GM18909 (cell line): ENCODE measurements at regions not wholly inside any gene's neighbourhood (a gene's known extent, or its start where the extent isn't known, plus 50 kb on each side); places are given as distances from the start of the nearest gene placed in this dataset.
"Not testable (repeated sequence)": the region's sequence is repeated elsewhere in the genome, so short reads cannot be mapped to it uniquely, and the experiment has no call there.

ENCODE experiments used
- ATAC-seq: cut with Tn5 transposase; IDR thresholded peaks from one replicate; pipeline ENCODE4 v1.9.1; 2021; ENCODE audit warnings: mild to moderate bottlenecking; ENCODE audit not compliant: unreplicated experiment, poor library complexity

DNA sequence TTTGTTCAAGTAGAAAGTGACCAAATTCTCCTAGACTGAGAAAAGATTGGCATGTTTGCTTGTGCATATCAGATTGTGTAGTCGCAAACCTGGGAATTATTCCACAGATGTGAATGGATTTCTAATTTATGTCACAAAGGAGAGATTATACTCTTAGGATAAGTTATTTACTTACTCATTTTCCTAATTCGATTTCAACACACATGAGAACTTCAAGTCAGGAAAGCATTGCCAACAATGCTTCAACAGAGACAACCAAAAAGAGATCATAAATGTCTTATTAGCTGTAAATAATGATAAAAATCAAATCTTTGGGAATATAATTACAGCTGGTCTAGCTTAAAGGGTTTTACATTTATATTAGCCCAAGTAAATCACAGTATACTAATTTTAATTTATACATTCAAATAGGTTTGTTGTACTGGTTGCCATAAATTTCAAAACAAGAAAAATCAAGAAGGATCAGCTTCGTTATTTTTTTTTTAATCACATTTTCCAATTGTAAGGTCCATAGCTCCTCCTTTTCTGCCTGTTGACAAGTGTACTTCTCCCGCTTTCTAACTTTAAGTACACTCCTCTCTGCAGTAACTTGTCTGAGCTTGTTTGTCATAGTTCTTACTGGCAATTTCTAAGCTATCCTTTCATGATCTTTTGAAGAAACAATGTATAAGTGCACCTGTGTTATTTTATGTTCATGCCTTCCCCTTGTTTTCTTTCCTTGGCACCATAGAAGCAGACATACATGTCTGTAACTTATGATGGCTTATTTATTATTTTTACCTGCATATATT, 246.6 kb downstream of the DEPDC1B start:
- no peak for ATAC-seq

DNA sequence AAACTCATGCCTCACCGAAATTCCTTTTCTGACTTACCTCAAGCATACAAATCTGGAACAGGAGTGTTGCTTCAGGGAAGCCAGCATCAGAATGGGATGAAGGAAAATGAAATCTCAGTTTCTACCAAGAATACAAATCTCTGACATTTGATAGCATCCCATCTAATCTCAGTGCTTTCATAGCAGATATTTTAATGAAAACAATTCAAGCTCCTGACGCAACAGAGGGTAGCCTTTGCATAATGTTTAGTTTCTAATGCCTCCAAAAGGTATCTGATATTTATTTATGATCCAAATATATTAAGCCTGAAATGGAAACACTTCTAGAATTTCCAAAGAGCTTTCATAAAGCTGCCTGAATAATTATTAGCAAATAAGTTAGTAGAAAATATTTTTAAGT, 251.4 kb downstream of the DEPDC1B start:
- ATAC-seq, result no peak

DNA sequence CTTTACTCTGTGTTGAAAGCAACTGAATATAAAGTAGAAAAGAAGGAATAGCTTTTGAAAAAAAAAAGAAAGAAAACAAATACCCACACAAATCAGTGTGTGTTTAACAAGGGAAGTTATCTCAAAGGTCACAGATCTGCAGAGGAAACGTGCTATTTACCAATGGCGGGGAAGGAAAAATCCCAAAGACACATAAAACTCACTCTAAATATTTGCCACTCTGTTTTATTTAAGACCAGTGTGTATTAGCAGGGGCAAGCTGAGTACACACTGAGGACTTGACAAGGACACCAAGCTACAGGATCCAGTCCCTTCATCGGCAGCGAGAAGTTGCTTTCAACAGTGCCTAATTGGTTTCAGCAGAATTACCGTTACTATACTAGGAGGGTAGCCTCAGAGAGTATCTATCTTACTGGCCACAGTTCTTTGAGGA, 252.5 kb downstream of the DEPDC1B start:
- no peak for ATAC-seq

DNA sequence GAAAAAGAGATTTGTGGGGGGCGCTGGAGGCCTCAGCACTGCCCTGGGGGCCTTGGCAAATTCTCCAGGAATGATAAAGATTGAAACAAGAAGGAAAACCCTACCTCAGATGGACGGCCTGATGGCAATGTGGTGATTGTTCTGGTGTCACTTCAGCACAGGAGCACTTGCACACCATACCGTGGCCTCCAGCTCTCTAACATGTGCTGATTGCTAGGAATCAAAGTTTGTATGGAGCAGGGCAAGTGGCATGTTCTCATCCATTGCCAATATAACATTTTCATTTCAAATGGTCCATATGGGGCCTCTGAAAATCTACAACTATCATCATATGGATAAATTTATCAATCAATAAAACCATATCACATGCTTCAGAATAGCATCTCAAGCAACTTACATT, 253.0 kb downstream of the DEPDC1B start:
- ATAC-seq, result no peak

DNA sequence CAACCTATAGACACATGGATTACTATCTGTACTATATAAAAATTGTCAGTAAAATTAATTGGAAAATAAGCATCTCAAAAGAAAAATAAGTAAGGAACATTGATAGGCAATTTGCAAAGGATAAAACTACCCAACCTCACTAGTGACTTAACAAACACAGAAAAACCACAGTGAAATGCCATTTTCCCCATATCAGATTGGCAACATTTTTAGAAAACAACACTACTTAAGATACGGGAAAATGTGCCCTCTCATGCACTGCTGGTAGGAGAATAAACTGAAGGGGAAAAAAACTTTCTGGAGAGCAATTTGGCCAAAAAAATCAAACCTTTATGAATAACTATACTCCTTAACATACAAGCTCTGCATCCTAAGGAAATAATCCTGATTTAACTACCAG, 254.0 kb downstream of the DEPDC1B start:
- no peak for ATAC-seq

DNA sequence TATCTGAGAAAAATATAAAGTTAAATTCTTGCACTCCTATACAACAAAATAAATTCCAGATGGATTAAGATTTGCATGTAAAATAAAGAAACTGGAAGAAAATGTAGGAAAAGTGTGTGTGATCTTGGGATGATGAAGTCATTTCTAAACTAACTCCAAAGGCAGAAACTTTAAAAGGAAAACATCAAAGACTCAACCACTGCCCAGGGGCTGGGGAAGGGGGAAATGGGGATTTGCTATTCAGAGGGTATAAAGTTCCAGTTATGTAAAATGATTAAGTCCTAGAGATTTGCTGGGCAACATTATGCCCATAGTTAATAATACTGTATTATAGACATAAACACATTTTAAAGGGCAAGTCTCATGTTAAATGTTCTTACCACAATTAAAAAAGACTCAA, 254.5 kb downstream of the DEPDC1B start:
- no peak for ATAC-seq

DNA sequence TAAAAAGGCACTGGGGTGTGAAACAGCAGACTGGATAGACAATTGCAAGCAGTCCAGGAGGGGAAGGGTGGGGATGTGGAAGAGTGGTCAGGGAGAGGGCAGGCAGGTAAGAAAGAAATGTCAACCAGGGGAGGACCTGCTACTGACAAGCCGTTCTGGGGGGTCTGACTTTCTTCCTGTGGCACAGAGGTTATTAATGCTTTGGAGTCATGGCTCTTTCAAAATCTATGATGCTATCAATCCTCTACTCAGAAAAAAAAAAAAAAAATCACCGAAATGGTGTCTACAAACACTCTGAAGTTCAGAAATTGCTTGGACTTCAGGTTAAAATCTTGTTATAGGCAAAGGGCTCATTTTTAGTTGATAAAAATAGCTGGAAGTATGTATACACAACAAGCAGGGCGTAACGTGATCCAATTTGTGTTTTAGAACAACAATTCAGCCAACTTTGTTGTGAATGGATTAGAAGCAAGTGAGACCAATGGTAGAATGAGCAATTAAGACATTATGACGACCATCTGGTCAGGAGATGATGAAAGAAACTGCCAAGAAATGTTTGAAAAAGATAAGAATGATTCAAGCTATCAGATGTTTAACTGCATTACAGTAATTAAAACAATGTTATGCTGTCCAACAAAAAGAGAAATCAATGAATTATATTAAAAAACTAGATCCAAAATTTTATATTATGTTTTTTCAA, 255.2 kb downstream of the DEPDC1B start:
- ATAC-seq, result no peak

DNA sequence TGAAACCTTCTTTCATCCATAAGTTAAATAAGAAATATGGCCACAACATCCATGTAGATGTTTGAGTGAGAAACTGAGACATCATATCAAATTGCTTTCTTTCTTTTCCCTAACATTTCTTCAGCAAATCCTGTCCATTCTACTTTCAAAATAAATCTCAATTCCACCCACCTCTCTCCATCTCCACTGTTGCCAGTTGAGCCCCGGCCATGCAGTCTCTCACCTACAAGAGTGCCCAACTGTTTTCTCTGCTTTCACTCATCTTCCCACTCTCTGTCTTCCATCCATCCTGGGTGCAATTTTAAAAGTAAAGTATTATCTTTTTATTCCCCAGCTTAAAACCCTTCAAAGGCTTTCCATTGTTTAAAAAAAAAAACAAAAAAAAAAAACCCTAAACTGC, 260.4 kb downstream of the DEPDC1B start:
- no peak for ATAC-seq

DNA sequence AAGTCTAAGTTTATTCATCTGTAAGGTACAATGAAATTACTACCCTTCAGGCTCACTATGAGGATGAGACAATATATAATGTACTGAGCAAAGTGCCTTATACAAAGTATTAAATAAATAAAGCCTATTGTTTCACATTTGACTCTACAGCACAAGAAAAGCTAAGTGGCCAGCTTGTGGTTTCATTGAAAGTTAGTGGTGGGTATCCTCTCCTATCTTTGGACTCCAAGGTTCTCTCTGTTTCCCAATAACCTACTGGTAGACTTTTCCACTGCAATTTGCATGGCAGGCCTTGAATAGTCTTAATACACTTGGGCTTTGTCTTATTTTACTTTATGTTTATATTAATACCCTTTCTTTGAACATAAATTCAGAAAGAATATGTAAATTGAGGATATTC, 262.7 kb downstream of the DEPDC1B start:
- ATAC-seq, result peak; percentile 8

DNA sequence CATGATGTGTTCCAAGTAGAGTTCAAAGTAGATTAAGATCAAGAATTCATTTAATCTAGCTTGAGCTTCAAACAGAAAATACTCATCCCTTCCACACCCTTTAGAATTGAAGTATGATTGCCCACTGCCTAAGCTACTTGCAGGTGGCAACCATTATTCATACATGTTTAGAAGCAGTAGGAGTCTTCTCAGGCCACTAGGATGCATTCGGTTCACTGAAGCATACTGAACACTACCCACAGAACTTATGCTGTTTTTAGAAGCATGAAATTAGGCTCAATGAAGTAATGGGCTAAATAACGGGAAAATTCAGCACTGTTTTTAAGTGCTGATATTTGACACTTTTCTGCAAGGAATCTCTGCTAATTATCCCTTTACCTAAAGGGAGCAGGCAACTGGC, 263.4 kb downstream of the DEPDC1B start:
- ATAC-seq, result peak; percentile 89

DNA sequence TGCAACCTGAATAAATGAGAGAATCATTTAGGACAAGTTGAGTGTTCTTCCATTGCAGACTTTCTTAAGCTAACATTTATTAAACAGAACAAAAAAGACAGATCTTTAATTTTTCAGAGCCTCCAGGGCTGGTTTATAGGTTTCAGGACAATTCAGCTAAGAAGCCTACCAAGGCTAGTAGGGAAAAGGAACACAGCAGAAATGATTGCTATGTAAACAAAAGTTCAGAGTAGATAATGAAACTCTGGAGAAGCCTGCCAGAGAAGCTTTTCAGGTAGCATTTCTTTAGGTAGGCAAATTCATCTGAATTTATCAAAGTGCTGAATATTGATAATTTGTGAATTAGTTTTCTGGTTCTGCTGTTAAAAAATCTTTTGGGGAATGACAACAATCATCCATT, 264.2 kb downstream of the DEPDC1B start:
- no peak for ATAC-seq

DNA sequence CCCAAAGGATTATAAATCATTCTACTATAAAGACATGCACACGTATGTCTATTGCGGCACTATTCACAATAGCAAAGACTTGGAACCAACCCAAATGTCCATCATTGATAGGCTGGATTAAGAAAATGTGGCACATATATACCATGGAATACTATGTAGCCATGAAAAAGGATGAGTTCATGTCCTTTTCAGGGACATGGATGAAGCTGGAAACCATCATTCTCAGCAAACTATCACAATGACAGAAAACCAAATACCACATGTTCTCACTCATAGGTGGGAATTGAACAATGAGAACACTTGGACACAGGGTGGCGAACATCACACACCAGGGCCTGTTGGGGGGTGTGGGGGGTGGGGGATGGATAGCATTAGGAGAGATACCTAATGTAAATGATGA, 273.8 kb downstream of the DEPDC1B start:
- ATAC-seq, result not testable (repeated sequence)

DNA sequence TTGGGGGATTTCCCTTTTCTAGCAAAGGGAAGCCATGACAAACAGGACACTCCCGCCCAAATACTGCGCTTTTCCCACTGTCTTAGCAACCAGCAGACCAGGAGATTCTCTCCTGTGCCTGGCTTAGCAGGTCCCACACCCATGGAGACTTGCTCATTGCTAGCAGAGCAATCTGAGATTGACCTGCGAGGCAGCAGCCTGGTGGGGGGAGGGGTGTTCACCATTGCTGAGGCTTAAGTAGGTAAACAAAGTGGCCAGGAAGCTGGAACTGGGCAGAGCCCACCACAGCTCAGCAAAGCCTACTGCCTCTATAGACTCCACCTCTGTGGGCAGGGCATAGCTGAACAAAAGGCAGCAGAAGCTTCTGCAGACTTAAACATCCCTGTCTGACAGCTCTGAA, 279.2 kb downstream of the DEPDC1B start:
- ATAC-seq, result not testable (repeated sequence)

DNA sequence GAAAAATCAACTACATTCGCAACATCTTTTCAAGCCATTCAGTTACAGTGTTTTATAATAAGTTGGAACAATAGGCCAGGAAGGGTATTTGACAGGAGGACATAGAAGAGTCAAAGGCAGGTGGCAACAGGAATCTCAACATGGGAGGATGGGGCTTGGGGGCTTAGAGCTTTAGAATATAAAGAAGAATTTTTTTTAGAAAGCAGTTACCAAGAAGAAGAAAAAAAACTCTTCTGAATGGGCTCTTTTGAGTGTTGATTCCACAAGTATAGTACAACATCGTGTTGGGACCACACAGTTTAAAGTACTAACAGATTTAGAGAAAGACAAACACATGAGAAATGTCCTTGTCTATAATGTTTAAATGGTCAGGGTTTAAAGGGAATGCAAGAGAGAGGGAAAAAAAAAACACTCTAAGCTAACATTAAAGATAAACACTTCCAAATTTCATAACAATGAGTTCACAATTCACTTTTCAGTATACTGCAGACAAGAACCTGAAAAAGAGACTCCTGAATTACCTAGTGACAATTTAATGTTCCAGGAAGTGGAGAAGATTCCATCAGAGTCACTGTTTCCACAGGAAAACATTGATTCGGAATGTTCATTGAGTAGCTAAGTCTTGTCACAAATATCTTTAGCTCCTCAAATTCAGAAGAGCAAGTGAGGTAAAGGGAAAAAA, 282.3 kb downstream of the DEPDC1B start:
- no peak for ATAC-seq

DNA sequence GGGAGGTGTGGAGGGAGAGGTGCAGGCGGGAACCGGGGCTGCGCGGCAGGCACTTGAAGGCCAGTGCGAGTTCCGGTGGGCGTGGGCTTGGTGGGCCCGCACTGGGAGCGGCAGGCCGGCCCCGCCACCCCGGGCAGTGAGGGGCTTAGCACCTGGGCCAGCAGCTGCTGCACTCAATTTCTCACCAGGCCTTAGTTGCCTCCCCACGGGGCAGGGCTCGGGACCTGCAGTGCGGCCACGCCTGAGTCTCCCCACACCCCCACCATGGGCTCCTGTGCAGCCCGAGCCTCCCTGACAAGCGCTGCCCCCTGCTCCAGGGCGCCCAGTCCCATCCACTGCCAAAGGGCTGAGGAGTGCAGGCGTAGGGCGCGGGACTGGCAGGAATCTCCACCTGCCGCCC, 284.5 kb downstream of the DEPDC1B start:
- no peak for ATAC-seq

DNA sequence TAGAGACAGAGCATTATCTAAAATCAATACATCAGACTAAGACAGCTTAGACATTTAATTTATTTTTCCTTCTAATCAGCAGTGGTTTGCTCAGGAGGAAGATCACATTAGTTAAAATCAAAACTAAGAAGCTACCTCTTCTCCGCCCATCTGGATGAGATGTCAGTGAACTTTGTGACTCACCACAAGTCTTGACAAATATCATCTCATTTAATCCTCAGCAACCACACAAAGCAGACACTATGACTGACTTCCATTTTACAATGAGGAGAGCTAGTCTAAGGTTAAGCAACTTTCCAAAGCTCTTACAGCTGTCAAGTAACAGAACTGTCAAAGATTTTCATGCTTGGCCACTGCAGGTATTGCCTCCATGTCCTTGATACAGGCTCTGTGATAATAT, 289.5 kb downstream of the DEPDC1B start:
- no peak for ATAC-seq

DNA sequence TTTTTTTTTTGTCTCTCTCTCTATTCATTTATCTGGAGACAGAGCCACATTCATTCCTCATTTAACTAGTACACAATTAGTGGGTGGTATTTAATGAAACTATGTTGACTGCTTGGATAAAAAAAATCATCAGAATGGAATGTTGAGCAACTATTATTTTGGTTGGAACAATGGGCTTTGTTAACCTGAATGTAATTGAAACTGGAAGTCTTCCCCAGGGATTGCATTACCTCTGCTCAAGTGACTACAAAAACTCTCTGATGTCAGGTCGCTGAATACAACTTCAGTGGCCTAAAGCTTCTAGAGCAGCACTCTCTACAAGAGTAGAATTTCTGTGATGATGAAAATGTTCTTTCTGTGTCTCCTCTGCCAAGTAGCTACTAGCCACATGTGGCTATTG, 295.8 kb downstream of the DEPDC1B start:
- ATAC-seq, result no peak

DNA sequence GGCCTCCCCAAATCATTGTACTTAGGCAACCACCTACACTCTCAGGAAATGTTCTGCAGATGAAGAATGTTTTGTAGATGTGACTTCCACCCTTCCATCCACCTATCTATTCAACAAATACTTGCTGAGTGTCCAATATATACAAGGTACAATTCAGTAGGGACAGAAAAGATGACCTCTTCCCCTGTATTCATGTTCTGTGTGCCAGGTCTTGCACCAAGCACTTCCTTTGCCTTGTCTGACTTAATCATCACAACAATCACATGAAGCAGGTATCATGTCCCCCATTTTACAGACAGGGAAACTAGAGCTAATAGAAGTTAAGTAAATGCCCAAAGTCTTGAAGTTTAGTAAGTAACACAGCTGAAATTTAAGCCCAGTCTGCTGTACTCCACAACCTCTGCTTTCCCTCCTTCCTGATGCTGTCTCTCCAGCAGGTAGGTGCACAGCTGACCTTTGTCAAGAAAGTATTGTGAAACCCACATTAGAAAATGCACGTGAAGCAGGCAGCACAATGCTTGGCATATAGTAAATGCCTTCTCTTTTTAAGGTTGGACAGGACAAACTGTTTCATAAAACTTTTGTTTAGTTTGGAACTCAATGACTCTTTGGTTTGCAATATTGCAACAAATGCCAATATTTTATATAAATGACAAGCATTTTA, 296.5 kb downstream of the DEPDC1B start:
- no peak for ATAC-seq

DNA sequence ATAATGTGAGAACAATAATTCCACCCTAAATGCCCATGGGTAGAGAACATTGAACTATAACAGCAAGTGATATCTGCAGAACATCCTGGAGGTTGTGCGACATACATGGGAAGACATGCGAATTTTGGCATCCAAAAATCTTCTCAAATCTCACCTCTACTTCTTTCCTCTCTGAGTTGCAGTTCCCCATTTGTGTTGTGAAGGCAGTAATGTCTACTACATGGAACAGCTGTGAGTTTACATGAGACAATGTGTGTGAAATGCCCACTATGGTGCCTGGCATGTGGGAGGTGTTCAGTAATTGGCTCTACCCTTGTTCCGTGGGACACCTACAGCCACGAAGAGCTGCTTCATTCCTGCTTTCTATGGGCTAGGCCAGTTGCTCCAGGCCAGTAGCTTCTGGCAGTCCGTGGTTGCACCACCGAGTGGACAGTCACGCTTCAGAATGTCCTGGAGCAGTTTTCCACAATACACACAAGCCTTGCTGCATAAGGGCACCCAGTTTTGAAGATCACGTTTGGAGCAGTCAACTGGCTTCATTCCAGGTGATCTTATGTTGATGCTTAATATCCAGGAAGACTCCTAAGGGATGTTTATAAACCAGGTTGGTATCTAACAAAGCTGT, 297.7 kb downstream of the DEPDC1B start:
- ATAC-seq, result no peak

DNA sequence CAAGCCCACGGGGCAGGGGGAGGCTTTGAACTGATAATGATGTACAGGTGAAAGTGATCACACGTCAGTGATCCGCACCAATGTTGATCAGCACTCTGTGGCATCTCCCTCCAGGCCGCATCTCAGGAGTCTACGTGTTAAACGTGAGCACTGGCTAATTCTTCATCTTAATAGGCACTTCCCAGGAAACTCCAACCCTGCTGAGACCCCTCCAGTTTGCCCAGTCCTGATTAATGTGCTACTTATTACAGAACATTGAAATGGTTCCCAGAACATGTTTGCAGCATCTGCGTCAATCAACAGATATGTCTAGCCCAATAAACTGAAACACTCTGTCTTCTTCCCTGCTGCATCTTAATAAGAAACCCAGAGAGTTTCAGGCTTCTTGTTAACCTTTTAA, 298.4 kb downstream of the DEPDC1B start:
- no peak for ATAC-seq
